Stimulated activated CD4-positive, alpha-beta T cell treated with anti-CD3 and anti-CD28 coated beads, Interleukin-12 subunit alpha, Interleukin-12 subunit beta, amount 100 ng/mL, for 4 hours (primary cell): ENCODE measurements at regions not wholly inside any gene's neighbourhood (a gene's known extent, or its start where the extent isn't known, plus 50 kb on each side); places are given as distances from the start of the nearest gene placed in this dataset.

Source experiments
- DNase-seq: peaks from one replicate; pipeline ENCODE4 v3.0.0-alpha.2; 2020

DNA sequence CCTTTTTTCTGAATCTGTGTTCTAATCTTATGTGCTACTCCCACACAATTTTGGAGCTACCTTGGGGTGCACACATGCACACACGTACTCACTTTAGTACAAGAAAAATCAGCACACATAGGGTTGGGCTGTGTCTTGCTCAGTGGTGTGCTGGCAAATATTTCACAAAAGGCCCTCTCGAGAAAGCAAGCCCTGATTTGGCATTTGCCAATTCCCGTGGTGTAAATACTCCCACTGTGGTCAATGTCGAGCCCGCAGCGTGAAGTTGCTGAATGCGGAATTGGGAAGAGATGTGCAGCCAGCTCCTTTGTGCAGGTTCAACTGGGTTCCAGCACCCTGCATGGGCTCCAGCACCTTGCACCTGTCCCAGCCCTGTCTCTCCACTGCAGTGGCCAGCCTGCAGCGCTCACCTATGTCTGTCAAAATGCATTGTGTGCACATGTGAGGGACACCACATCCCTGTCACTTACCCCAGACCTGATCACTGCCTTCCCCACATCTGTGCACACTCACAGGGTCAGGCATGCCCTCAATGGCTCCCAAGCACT is 78.4 kb upstream of the WNT4 start:
- DNase-seq, result no peak

DNA sequence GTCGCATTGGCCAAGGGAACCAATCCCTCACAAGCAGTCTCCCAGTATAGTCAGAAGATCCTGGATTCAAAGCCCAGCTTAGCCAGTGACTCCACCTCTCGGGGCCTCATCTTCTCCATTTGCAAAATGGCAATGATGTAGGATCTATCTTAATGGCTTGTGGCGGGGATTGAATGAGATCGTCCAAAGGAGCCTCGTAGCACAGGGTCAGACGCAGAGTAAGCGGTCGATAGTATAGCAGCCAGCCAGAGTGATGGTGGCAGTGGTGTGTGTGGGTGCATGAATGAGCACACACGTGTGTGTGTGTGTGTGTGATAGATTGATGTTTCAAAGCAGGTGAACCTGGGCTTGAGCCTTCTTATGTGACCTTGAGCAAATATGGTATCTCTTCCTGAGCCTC is 79.8 kb upstream of the WNT4 start:
- no peak for DNase-seq

DNA sequence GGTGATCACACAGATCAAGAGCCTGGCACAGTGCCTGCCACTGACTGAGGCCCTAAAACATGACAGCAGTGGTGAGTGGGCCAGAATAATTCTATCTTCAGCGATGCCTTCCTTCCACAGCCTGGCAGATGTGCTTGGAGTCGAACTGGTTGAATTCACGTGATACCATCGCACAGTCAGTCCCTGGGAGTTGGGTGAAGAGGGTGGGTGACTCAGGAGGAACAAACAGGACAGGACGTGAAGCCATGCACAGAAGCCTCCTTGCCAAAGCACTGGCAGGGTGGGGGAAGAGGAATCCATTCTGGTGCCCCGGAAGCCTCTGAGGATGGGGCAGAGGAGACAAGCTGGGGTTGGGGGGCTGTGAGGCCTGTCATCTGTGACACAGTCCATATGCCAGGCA is 80.3 kb upstream of the WNT4 start:
- DNase-seq, result no peak

GRCh38 chr1:22224091-22224490 is 81.2 kb upstream of the WNT4 start:
- DNase-seq, result no peak

DNA sequence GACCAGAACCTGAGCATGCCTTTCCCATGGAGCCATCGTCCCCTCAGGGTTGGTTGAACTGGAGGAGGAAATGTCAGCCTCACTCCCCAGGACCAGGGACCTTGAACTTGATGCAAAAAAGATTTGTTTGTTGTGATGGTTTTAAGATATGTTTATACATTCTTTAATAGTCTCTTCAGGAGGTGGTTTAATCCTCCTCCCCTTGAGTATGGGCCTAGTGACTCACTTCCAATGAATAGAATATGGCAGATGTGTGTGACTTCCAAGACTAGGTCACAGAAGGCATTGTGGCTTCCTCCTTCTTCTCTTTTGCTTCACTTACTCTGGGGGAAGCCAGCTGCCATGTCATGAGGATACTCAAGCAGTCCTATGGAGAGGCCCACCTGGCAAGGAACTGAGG is 81.7 kb upstream of the WNT4 start:
- no peak for DNase-seq

DNA sequence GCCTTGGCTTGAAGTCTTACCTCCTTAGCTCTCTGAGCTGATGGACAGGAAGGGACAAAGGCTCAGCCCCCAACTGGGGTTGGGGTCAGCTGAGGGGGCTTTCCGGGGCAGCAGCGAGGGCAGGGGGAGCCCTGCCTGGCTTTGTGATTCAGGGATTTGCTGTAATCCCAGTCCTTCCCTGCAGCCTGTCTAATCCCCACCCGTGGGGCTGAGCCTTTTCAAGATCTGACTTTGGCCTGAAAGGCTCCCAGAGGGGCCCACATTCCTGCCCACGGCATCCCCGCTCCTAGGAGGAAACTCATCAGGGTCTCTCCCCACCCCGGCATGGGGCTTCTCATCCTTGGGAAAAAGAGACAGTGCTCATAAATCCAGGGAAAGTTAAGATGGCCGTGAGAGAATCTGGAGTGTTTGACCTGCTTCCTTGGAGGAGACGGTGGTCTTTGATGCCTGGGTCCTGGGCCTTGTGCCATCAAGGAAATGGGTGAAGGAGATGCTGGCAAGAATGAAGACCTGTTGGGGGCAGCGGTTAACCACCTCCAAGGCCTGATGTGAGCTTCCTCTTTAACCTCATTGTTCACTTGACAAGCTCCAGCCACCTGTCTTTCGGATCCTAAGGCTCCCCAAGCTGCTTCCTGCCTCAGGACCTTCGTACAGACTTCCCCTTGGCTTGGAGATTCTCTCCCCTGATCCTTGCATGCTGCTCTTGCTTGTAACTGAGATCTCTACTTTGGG is 83.1 kb upstream of the WNT4 start:
- no peak for DNase-seq

DNA sequence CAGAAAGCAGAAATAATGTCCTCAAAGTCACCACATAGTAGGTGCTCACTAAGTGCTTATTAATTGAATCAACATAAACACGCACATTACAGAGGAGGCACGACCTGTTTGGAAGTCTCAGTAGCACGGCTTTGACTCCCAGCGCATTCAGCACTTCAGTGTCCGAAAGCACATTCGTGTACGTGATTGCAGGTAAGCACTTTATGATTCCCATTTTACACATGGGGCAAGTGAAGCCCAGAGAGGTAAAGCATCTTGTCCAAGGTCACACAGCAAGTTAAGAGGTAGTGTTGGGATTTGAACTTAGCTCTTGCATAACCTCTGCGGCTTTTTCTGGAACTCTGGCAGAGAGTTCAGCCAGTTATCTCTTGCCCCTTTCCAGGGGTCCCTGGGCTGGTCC is 85.2 kb upstream of the WNT4 start:
- DNase-seq, result no peak

GRCh38 chr1:22228505-22228911 is 85.6 kb upstream of the WNT4 start:
- no peak for DNase-seq

DNA sequence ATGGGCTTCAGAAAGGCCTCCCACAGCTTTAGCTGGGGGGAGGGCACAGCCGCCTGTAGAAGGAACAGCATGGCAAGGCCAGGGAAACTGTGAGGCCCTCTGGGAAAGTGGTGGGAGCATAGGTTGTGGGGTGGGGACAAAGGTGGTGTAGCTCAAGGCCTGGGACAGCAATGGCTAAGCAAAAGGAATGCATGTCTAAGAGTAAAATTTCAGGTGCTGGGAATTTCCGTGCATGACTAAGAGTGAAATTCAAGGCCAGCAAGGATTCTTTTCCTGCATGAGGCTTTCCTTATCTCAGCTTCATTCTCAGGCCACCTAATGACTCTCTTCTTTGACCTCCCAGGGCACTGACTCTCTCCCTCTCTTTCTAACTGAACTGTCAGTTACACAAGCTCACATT is 86.5 kb upstream of the WNT4 start:
- DNase-seq, result no peak

DNA sequence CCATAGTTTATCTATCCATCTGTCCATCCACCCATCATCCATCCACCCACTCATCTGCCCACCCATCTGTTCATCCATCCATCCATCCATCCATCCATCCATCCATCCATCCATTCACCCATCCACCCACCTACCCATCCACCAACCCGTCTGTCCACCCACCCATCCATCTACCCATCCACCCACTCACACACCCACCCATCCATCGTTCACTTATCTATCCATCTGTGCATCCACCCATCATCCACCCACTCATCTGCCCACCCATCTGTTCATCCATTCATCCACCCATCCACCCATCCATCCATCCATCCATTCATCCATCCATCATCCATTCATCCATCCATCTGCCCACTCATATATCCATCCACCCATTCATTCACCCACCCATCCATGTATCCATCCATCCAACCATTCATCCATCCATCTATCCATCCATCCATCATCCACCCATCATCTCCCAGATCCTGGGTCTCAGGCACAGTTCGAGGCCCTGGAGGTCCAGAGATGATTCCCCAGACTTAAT is 88.2 kb upstream of the WNT4 start:
- DNase-seq, result no peak

DNA sequence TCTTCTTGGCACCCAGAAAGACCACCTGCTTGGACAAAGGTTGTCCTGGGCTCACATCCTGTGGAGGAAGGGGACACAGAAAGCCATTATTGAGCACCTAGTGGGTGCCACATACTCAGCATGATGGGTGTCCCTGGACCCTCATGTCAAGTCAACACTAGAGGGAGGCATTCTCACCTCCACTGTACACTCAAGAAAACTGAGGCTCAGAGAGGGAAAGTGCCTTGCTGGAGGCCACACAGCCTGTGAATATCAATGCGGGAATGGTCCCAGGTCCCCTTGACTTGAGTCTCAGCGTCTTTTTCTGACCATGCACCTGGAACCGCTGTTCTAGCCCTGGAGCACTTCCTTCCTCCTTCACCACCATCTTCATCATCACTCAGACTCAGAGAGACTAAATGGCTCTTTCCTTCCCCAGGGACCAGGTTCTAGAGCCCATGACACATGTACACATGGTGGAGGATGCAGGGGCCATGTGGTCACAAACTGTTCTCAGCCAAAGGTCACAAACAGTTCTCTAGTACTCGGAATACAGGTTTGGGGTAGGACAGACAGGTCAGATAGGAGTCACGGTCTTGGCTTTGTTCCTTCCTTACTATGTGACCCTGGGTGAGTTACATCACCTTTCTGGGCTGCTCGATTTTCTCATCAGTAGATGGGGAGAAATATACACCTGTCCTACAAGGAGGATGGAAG is 89.2 kb upstream of the WNT4 start:
- no peak for DNase-seq

DNA sequence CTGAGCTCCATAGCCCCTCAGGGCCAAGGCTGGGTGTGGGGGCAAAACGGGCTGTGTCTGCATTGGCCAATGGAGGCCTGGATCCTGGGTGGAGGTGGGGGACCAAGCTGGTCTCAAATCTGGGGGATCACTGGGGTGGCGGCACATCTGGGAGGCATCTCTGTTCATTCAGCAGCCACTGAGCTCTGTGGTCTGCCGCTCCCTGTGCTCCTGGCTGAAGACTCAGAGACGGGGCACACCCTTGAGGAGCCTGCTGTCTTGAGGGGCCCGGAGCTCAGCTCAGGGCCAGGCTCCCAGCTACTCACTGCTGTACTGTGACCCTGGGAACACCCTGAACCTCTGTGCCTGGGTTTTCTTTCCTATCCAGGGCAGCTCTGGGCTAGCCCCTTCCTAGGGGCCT is 90.3 kb upstream of the WNT4 start:
- DNase-seq, result no peak

DNA sequence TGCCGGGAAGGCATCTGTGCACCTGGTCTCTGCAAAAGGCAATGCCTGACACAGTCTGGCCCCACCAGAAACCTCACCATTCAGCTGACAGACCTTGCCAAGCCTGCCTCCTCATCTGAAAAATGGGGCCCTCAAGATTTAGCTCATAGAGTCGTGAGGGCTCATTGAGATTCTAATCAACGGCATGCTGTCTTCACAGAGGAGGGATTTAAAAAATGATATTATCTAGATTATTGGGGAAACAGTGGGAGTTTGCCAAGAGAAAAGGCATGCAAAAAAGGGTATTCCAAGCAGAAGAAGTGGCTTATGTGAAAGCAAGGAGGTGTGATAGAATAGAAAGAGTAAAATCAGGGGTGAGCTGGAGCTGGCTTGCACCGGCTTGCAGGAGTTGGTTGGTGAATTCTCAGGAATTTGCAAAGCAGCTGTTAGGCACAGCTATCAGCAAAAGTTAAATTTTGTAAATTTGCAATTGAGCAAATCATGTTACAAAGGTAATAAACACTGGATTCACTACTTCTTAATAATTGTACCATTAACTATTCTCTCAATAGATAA is 91.7 kb upstream of the WNT4 start:
- no peak for DNase-seq

- DNase-seq, result no peak
Observed at GRCh38 chr1:22236166-22236565, 93.3 kb upstream of the WNT4 start.

- no peak for DNase-seq
Observed at GRCh38 chr1:22236900-22237299, 94.0 kb upstream of the WNT4 start.

DNA sequence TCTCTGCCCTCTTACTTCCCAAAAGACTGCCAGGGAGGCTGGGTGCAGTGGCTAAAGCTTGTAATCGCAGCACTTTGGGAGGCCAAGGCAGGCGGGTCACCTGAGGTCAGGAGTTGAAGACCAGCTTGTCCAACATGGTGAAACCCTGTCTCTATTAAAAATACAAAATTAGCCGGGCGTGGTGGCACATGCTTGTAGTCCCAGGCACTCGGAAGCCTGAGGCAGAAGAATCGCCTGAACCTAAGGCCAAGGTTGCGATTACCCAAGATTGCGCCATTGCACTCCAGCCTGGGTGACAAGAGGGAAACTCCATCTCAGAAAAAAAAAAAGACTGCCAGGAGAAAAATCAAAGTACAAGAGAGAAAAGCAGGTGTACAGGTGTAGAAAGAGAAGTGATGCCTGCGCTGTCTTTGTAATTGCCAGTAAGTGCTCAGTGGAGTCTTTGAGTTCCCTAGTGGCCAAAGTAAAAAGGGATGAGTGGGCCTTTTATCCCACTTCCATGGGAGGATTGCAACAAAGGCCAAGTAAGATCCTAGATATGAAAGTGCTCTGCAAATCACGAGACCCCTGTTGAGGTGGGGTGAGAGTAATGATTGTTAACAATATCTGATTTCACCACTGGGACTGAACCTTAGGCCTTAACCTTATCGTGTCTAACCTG is 94.7 kb upstream of the WNT4 start:
- DNase-seq, result no peak

DNA sequence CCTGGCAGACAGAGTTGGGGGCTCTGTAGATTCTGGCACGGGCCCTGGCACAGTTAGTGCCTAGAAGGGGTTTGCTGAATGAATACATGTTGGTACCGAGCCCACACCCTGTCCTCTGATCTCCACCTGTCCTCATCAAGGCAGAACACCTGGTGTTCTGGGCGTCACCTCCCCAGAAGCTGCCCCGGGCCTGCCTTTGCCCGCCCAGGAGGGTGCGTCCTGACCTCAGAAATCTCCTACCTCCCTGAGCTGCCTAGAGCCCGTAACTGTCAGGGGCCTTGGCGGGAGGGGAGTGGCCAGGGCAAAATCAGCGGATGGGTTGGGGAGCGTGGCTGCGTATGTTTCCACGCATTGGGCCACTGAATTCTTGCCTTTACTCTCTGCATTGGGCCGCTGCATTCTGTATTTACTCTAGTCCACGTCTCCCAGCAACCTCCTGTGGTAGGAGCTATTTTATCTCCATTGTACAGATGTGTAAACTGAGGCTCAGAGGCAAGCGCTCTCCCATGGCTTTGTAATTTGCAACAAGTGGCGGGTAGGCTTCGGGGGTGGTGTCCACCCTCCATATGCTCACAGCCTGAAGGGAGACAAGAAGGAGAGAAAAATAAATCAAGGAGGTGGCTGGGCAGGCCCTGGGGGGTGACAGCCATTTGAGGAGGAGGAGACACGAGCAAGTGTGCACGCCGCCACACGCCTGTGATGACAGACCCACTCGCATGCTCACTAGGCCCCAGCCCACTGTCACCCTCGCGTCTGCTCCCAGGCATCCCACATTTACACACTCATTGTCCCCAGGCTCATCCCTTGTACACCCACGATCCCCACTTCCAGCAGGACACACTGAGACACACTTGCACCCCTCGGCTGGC is 95.7 kb upstream of the WNT4 start:
- DNase-seq, result no peak

DNA sequence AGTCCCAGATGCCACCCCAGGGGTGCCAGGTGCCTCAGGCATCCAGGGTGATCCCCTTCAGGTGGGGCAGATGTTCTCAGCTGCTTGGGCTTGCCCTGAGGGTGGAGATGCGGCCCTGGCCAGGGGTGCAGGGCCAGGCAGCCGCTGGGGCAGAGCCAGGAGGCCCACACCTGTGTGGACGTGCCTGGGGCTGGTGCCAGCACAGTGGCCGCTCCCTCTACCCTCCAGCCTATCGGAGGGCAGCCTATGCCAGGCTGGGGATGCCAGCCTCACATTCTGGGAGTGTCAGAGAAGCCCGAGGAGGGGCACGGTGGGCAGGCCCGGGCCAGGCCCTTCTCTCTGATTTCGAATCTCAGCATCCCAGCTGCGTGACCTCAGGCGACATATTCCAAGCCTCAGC is 96.5 kb upstream of the WNT4 start:
- no peak for DNase-seq

GRCh38 chr1:22241250-22241649 is 98.4 kb upstream of the WNT4 start:
- no peak for DNase-seq

DNA sequence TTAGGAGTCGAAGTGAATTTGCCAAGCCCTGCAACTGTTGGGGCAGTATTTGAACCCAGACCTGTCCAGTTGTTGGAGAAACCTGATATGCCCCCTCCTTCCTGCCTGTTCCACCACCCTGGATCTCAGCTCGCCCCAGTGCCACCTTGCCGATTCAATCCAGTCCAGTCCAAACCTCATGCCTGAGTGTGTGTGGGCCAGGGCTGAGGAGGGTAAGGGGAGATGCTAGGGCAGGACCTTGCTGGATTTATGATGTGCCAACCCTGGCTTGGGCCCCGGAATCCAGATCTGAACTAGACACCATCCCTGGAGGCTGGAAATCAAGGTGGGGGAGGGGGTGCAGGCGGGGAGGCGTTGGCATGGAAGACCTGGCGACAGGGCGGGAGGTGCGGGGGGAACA is 98.9 kb upstream of the WNT4 start:
- DNase-seq, result no peak

GRCh38 chr1:22245100-22245650 is 102.3 kb upstream of the WNT4 start:
- DNase-seq, result no peak

- no peak for DNase-seq
Observed at GRCh38 chr1:22245726-22246125, 102.8 kb upstream of the WNT4 start.
